ENCODE measurements at regions not wholly inside any gene's neighbourhood (a gene's known extent, or its start where the extent isn't known, plus 50 kb on each side); places are given as distances from the start of the nearest gene placed in this dataset.

GRCh38 chr18:60775978-60776377, 403.4 kb upstream of the MC4R start:
- DNase-seq (ENCODE audit: low spot score): no peak

- no peak for DNase-seq (ENCODE audit: low spot score)
Measured at GRCh38 chr18:60784161-60784560, 411.6 kb upstream of the MC4R start.

- no peak for DNase-seq (ENCODE audit: low spot score)
Measured at GRCh38 chr18:60794802-60795201, 422.2 kb upstream of the MC4R start.

GRCh38 chr18:60804415-60804814, 431.8 kb upstream of the MC4R start:
- DNase-seq (ENCODE audit: low spot score): no peak

- no peak for DNase-seq (ENCODE audit: low spot score)
Measured at GRCh38 chr18:60809937-60810336, 437.4 kb upstream of the MC4R start.

GRCh38 chr18:60812921-60813320, 440.3 kb upstream of the MC4R start:
- no peak for DNase-seq (ENCODE audit: low spot score)

GRCh38 chr18:60826346-60826745, 453.8 kb upstream of the MC4R start:
- DNase-seq (ENCODE audit: low spot score): no peak

GRCh38 chr18:60831971-60832370, 459.4 kb upstream of the MC4R start:
- no peak for DNase-seq (ENCODE audit: low spot score)

- no peak for DNase-seq (ENCODE audit: low spot score)
Measured at GRCh38 chr18:60838677-60839076, 466.1 kb upstream of the MC4R start.

GRCh38 chr18:60846396-60846795, 473.8 kb upstream of the MC4R start:
- no peak for DNase-seq (ENCODE audit: low spot score)

- no peak for DNase-seq (ENCODE audit: low spot score)
Measured at GRCh38 chr18:60847517-60847916, 474.9 kb upstream of the MC4R start.

- no peak for DNase-seq (ENCODE audit: low spot score)
Measured at GRCh38 chr18:60861575-60861974, 471.7 kb upstream of the CDH20 start.

GRCh38 chr18:60862988-60863387, 470.2 kb upstream of the CDH20 start:
- DNase-seq (ENCODE audit: low spot score): no peak

GRCh38 chr18:60865801-60866200, 467.4 kb upstream of the CDH20 start:
- DNase-seq (ENCODE audit: low spot score): no peak

GRCh38 chr18:60870261-60871153, 462.7 kb upstream of the CDH20 start:
- no peak for DNase-seq (ENCODE audit: low spot score)

GRCh38 chr18:60872434-60872833, 460.8 kb upstream of the CDH20 start:
- no peak for DNase-seq (ENCODE audit: low spot score)

- DNase-seq (ENCODE audit: low spot score): no peak
Measured at GRCh38 chr18:60873708-60874107, 459.5 kb upstream of the CDH20 start.

- no peak for DNase-seq (ENCODE audit: low spot score)
Measured at GRCh38 chr18:60875957-60876507, 457.2 kb upstream of the CDH20 start.

- no peak for DNase-seq (ENCODE audit: low spot score)
Measured at GRCh38 chr18:60880184-60880583, 453.0 kb upstream of the CDH20 start.

- no peak for DNase-seq (ENCODE audit: low spot score)
Measured at GRCh38 chr18:60883587-60883986, 449.6 kb upstream of the CDH20 start.

GRCh38 chr18:60888071-60888624, 445.1 kb upstream of the CDH20 start:
- DNase-seq (ENCODE audit: low spot score): no peak

- no peak for DNase-seq (ENCODE audit: low spot score)
Measured at GRCh38 chr18:60889442-60889841, 443.8 kb upstream of the CDH20 start.

GRCh38 chr18:60891936-60892335, 441.3 kb upstream of the CDH20 start:
- no peak for DNase-seq (ENCODE audit: low spot score)

All from hematopoietic multipotent progenitor cell treated with erythropoietin and hydrocortisone succinate and interleukin-3 and kit ligand, for 17 days (in vitro differentiated cells).